ENCODE measurements at regions not wholly inside any gene's neighbourhood (a gene's known extent, or its start where the extent isn't known, plus 50 kb on each side); places are given as distances from the start of the nearest gene placed in this dataset.

GRCh38 chr9:110011628-110012320 is 196.2 kb downstream of the C9orf152 start:
- no peak for TF ChIP-seq POLR2AphosphoS5 (IDR thresholded peaks at IDR 0.05)
- TF ChIP-seq POLR2A (IDR thresholded peaks at IDR 0.05), result no peak
- TF ChIP-seq CTCF (IDR thresholded peaks at IDR 0.05), result no peak
